Epithelial cell of esophagus (primary cell): ENCODE measurements at regions not wholly inside any gene's neighbourhood (a gene's known extent, or its start where the extent isn't known, plus 50 kb on each side); places are given as distances from the start of the nearest gene placed in this dataset.

Source experiments
- DNase-seq: peaks from one replicate; pipeline ENCODE4 v3.0.0; 2010; ENCODE audit warnings: low read depth
- H3K4me3 ChIP-seq: 2 replicates; pipeline ENCODE4 v1.5.1; 2011; ENCODE audit warnings: mild to moderate bottlenecking, low read length, control low read depth
- CTCF ChIP-seq: IDR thresholded peaks from 2 replicates; pipeline ENCODE4 v1.5.1; 2011; ENCODE audit warnings: low read depth, mild to moderate bottlenecking, low read length, control low read depth, inconsistent platforms; ENCODE audit not compliant: insufficient read depth; ENCODE audit errors: missing control alignments

- no peak overlapping the region for H3K4me3 ChIP-seq
- DNase-seq, result no peak
- TF ChIP-seq CTCF, result no peak
Measured at GRCh38 chr12:3929875-3930615, 56.8 kb upstream of the PARP11 start.

GRCh38 chr12:3928538-3929184, 55.5 kb upstream of the PARP11 start:
- no peak for DNase-seq
- H3K4me3 ChIP-seq, result no peak overlapping the region
- TF ChIP-seq CTCF, result no peak

- no peak for TF ChIP-seq CTCF
- DNase-seq, result no peak
- H3K4me3 ChIP-seq, result no peak overlapping the region
Measured at GRCh38 chr12:3925621-3926020, 52.4 kb upstream of the PARP11 start.

GRCh38 chr12:3924761-3925160, 51.6 kb upstream of the PARP11 start:
- no peak for DNase-seq
- no peak overlapping the region for H3K4me3 ChIP-seq
- TF ChIP-seq CTCF, result no peak

- no peak overlapping the region for H3K4me3 ChIP-seq
- DNase-seq, result no peak
- no peak for TF ChIP-seq CTCF
Measured at GRCh38 chr12:3923021-3923420, 49.8 kb upstream of the PARP11 start.
